Anterior cingulate cortex (tissue), 58 donors: ENCODE measurements at regions not wholly inside any gene's neighbourhood (a gene's known extent, or its start where the extent isn't known, plus 50 kb on each side); places are given as distances from the start of the nearest gene placed in this dataset.
"Not testable (repeated sequence)": the region's sequence is repeated elsewhere in the genome, so short reads cannot be mapped to it uniquely, and the experiment has no call there.

Experiments
- DNase-seq, 58 donors: peaks; one replicate each; lab custom pipeline; 2025; lab: John Stamatoyannopoulos, UW

DNA sequence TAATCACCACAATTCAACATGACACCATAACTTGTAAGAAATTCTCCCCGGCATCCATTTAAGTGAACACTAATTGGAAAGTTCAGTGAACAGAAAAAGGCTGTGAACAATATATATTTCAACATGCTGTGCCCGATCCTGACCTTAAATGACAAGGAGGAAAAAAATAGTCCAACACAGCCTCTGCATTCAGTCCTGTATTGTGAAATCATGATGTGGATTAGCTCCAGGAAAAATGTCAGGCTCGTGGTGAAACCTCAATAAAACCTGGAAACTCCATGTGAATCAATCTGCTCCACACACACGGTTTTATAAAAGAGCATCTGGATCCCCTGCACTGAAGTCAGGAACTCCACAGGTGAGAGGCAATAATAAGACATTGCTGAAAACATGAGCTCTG is 145.4 kb upstream of the SPOPL start:
- DNase-seq = no peak

DNA sequence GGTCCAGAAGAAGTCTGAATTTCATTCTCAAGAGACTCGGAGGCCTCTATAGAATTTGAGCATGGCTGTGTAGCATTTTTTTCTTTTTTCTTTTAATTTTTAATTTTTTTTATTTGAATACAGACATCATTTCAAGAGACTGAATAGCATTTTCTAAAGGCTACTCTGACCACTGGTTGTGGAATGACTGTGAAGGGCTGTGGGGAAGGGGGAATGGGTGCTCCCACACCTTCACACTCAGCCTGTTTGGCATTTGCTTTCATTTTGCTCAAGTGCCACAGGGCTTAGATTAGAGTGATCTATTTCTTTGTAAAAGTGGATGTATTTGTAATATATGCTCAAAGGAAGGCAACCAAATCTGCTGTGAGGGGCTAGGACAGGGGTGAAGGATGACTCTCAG is 142.0 kb upstream of the SPOPL start:
- DNase-seq = no peak

- DNase-seq = no peak
Observed at GRCh38 chr2:138364554-138365162, 136.9 kb upstream of the SPOPL start.

DNA sequence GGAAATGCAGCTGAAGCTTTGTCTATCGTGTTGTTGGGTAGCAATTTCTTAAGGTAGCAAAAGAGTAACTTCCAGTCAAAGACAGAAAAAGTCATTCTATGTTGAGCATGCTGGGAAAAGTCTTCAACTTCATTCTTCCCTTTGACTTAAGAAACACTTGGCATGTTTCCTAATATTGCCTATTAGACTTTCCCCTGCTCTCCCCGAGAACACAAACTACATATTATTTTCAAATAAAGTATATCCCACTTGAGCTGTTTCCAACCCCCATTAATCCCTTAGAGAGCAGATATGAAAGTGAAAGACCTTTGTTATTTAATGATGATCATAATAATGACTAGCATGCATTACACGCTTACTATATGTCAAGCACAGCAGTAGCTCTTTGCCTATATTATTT is 136.0 kb upstream of the SPOPL start:
- no peak for DNase-seq

- DNase-seq = no peak
Observed at GRCh38 chr2:138369856-138370255, 131.7 kb upstream of the SPOPL start.

GRCh38 chr2:138373993-138374408 is 127.6 kb upstream of the SPOPL start:
- DNase-seq = peak in 2 of 58 donors; percentile 1 to 4

DNA sequence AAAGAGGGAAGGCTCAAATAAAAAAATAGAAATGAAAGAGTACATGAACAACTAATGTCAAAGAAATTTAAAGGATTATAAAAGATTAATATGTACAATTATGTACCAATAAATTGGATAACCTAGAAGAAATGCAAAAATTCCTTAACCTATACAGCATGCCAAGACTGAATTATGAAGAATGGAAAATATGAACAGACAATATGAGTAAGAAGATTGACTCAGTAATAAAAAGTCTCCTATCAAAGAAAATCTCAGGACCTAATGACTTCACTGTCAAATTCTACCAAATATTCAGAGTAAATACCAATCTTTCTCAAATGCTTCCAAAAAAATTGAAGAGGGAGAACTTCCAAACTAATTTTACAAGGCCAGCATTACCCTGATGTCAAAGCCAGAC is 120.2 kb upstream of the SPOPL start:
- no peak for DNase-seq

GRCh38 chr2:138382672-138383071 is 118.9 kb upstream of the SPOPL start:
- DNase-seq = no peak

GRCh38 chr2:138386191-138386590 is 115.4 kb upstream of the SPOPL start:
- not testable (repeated sequence) for DNase-seq

DNA sequence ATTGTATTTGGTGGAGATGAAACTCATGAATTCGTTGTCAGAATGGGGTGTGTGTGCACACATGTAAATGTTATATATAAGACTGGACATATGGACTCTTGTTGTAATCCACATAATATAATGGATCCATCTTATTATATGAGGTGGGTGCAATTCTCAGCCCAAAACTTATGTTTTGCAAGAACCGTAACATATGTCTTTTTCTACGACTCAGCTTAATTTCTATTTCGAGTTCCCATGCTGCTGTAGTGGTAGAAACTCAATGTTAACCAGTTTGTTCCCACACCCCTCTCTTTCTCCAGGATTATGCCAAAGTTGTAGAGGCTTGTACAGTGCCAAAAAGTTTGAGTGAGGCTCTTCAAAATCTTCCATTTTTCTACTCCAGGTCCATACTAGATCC is 112.5 kb upstream of the SPOPL start:
- no peak for DNase-seq

DNA sequence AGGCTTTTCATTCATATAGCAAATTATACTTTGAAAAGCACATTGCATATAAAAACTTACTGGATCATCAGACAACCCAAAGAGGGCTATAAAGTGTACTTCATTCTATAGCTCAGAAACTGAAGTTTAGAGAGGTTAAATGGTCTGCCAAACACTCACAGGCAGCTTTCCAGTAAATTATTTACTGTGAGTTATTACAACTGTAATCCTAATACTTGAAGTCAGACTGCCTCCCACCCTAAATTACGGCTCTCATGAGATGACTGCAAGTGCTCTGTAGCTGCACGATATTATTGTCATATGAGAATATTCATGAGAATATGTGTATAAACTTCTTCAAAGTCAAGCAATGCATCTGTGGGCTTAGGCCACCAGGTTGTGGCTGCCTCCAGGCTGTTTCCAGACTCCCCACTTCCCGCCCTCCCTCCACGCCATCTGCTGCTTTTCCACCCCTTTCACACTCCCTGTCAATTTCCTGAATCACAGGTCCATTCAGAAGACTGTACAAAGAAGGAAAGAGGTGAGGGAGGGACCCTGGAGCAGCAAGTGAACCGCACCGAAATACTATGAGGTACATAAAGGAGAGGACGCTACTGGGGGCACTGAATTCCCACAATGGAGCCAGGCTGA is 111.1 kb upstream of the SPOPL start:
- DNase-seq = no peak

DNA sequence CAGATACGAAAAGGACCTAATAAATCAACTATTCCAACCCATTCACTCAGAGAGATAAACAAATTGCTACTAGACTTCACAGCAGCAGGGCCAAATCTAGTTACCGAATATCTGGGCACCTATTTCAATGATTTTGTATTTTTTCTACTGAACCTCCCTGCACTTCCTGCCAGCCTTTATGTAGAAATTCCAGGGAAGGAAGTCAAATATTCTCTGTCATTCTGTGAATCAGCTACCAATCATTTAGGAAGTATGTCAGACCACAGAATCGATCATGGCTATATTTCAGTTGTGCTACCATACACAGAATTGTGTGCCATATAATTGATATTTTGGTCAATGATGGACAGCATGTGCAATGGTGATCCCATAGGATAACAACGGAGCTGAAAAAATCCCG is 109.6 kb upstream of the SPOPL start:
- DNase-seq = no peak

- peak in 2 of 58 donors; percentile 7 to 9 for DNase-seq
Observed at GRCh38 chr2:138395565-138396306, 105.8 kb upstream of the SPOPL start.

DNA sequence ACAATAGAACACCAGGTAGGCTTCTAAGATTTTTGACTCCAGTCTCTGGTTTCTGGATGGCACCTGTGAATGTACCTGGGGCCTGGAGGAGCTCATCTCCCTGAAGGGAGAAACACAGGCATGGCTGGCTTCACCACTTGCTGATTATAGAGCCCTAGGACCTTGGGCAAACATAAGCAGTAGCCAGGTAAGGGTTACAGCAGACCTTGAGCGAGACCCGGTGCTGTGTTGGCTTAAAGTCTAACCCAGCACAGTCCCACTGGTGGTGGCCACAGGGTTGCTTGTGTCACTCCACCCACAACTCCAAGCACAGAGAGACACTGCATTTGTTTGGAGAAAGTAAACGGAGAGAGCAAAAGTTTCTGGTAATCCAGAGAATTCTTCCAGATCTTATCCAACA is 104.7 kb upstream of the SPOPL start:
- no peak for DNase-seq

GRCh38 chr2:138403431-138403927 is 98.1 kb upstream of the SPOPL start:
- no peak for DNase-seq

DNA sequence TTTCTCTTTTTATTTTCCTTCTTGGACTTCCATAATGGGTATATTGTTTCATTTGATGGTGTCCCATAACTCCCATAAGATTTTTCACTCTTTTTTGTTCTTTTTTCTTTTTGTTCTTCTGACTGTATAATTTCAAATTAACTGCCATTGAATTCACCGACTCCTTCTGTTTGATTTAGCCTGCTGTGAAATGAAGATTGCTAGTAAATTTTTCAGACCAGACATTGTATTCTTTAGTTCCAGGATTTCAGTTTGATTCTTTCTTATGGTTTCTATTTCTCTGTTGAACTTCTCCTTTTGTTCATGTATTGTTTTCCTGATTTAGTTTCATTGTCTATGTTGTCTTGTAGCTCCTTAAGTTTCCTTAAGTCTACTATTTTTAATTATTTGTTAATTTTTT is 87.6 kb upstream of the SPOPL start:
- DNase-seq = no peak

DNA sequence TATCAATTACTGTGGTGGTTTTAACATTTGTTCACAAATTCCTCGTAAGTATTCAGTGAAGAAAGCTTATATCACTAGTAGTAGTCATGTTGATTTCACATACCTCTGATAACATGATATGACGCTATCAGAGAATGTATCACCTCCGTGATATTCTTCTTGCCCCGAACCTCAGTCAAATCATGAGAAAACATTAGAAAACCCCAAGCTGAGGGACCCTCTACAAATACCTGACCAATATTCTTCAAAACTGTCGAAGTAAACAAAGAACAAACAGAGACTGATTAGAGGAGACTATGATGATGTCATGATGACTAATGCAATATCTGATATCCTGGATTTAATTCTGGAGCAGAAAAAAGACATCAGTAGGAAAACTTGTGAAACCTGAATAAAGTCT is 85.6 kb upstream of the SPOPL start:
- no peak for DNase-seq

DNA sequence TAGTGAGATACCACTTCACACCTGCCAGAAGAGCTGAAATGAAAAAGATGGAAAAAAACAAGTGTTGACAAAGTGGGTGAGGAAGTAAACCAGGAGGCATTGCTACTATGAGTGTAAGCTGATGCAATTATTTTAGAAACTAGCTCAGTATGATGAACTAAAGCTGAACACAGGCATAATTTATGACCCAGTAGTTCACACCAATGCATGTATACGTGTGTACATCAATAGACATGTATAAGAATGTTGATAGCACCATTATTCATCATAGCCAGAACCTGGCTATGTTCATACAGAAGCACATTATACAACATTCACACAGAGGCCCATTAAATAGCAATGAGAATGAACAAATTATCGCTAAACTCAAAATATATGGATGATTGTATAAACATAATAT is 83.1 kb upstream of the SPOPL start:
- DNase-seq = no peak

DNA sequence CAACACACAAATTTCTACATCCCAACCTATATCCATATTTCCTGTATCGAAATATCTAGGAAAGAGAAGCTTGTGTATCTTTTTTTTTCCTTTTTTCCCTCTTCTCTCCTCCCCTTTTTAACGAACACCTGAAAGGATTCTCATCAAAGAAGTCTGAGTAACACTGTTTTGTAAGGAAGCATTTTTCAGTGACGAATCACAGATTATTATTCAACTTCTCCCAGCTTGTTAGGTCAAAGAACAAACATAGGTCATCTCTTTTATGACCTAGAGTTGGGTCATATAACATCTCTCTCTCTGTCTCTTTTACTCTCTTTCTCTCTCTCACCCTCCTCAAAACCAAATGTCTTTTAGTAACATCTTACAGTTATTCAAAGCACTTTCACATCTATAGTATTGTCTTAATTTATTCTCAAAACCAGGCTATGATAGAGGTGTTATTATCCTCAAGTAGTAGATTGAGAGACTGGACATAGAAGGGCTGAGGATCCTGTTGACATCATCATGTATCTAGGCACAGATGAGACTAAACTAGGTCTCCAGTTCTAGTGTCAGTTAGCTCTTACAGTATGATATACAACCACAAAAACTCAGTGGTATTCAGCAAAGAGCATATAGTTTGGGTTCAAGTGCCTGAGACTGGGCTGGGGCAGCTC is 80.1 kb upstream of the SPOPL start:
- no peak for DNase-seq

DNA sequence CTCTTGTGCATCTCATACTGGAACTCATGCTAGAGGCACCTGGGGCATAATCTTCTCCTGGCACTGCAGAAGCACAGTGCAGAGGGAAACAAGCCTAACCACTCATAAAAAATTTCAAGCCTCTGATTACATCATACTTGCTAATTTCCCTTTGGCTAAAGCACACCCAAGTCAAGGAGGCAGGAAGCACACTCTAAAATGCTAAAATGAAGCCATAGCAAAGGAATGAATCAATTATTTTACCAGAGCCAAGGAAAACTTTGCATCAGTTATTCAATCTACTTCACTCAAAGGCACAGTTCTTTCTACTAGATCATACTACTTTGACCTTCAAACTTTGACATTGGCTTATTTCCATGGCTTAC is 79.6 kb upstream of the SPOPL start:
- DNase-seq = no peak

DNA sequence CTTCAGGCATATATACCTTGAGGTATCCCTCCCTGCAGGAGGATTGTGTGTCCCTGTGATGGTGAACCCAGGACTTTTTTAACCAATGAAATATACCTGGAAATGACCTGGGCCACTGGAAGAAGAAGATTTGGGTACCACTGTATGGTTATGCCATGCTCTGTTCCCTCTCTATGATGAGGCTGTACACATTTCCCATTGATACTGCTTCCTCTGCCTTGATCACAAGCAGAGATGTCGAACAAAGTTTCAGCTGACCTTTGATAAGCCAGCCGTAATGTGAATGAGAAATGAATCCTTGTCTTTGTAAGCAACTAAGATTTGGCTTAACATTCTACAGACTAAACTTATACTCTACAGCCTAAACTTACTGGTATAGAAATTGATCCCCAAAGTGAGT is 78.4 kb upstream of the SPOPL start:
- no peak for DNase-seq
